Keratinocyte (primary cell): ENCODE measurements at regions not wholly inside any gene's neighbourhood (a gene's known extent, or its start where the extent isn't known, plus 50 kb on each side); places are given as distances from the start of the nearest gene placed in this dataset.

Experiments
- DNase-seq: peaks from one replicate; pipeline ENCODE4 v3.0.0-alpha.2; 2011; ENCODE audit warnings: low read depth, missing footprints, low spot score
- FAIRE-seq: peaks from 2 replicates; lab custom pipeline; 2011; peaks lifted over from hg19 to GRCh38; lab: Jason Lieb, UNC
- H2AFZ ChIP-seq: 2 replicates; pipeline ENCODE4 v1.6.0; 2012; ENCODE audit warnings: low read length, control low read depth, inconsistent platforms; ENCODE audit not compliant: control insufficient read depth
- H3K27ac ChIP-seq: 2 replicates; pipeline ENCODE4 v1.5.1; 2011; ENCODE audit warnings: low read length; ENCODE audit not compliant: control insufficient read depth, insufficient read depth
- H3K27me3 ChIP-seq: 3 replicates; pipeline ENCODE4 v1.6.0; 2011; ENCODE audit warnings: low read length; ENCODE audit not compliant: control insufficient read depth, insufficient read depth; ENCODE audit errors: extremely low read depth
- H3K36me3 ChIP-seq, 2 experiments: 2 replicates in 1 of 2; 3 replicates in 1 of 2; pipeline ENCODE4 v1.5.1; 2011; ENCODE audit warnings: low read length in 2 of 2, mild to moderate bottlenecking in 1 of 2; ENCODE audit not compliant: control insufficient read depth in 2 of 2, insufficient read depth in 2 of 2; ENCODE audit errors: extremely low read depth in 1 of 2
- H3K4me1 ChIP-seq: 3 replicates; pipeline ENCODE4 v1.5.1; 2011; ENCODE audit warnings: low read length; ENCODE audit not compliant: control insufficient read depth, insufficient read depth; ENCODE audit errors: extremely low read depth
- H3K4me2 ChIP-seq: 3 replicates; pipeline ENCODE4 v1.6.0; 2011; ENCODE audit warnings: low read depth, low read length; ENCODE audit not compliant: control insufficient read depth, insufficient read depth; ENCODE audit errors: extremely low read depth
- H3K4me3 ChIP-seq, 3 experiments: fragments of 200-600 bp in 1 of 3; sonication (generic) in 1 of 3; 2 replicates in 2 of 3; 3 replicates in 1 of 3; pipeline ENCODE4 v1.5.1; 2011 to 2016; ENCODE audit warnings: low read length in 3 of 3, mild to moderate bottlenecking in 3 of 3, control low read depth in 2 of 3, inconsistent platforms in 1 of 3, low read depth in 1 of 3, mixed read lengths in 1 of 3, mixed run types in 1 of 3, moderate library complexity in 1 of 3; ENCODE audit not compliant: control insufficient read depth in 2 of 3, insufficient read depth in 2 of 3; ENCODE audit errors: extremely low read depth in 1 of 3
- H3K79me2 ChIP-seq: 2 replicates; pipeline ENCODE4 v1.6.0; 2012; ENCODE audit warnings: low read length; ENCODE audit not compliant: control insufficient read depth, insufficient read depth
- H3K9ac ChIP-seq: 3 replicates; pipeline ENCODE4 v1.6.0; 2011; ENCODE audit warnings: low read length; ENCODE audit not compliant: control insufficient read depth, insufficient read depth; ENCODE audit errors: extremely low read depth
- H3K9me1 ChIP-seq: 3 replicates; pipeline ENCODE4 v1.6.0; 2011; ENCODE audit warnings: low read length; ENCODE audit not compliant: control insufficient read depth, insufficient read depth; ENCODE audit errors: extremely low read depth
- H3K9me3 ChIP-seq: 2 replicates; pipeline ENCODE4 v1.5.1; 2012; ENCODE audit warnings: low read depth, low read length; ENCODE audit not compliant: control insufficient read depth
- H4K20me1 ChIP-seq: 3 replicates; pipeline ENCODE4 v1.6.0; 2011; ENCODE audit warnings: low read length; ENCODE audit not compliant: control insufficient read depth, insufficient read depth; ENCODE audit errors: extremely low read depth
- CTCF ChIP-seq, 3 experiments: IDR thresholded peaks in 1 of 3; conservative IDR thresholded peaks in 1 of 3; optimal IDR thresholded peaks in 1 of 3; 2 replicates in 2 of 3; 3 replicates in 1 of 3; pipeline versions ENCODE3 to v1.5.1; 2011; ENCODE audit warnings: low read length in 3 of 3, mild to moderate bottlenecking in 3 of 3, moderate library complexity in 2 of 3, control low read depth in 1 of 3, inconsistent platforms in 1 of 3; ENCODE audit not compliant: insufficient read depth in 2 of 3; ENCODE audit errors: extremely low read depth in 1 of 3
- EZH2 ChIP-seq: IDR thresholded peaks from one replicate; pipeline ENCODE4 v1.6.1; 2012; ENCODE audit warnings: inconsistent platforms, mild to moderate bottlenecking, low read length, moderate library complexity
- dilution Hi-C: fragments of 300-500 bp; cut with MboI; formaldehyde crosslinking; loops from one replicate; pipeline ENCODE4 v1.7.0; 2020; ENCODE audit warnings: low sequenced_read_pairs; ENCODE audit not compliant: extremely low pct_ligation_motif_present

- Histone ChIP-seq H3K36me3 (no peaks in the 10 kb centered on the region), H3K4me2 (no peak overlapping the region), H3K4me1 (no peaks in the 10 kb centered on the region), H3K9me3 (no peaks in the 10 kb centered on the region), H2AFZ (no peak overlapping the region), H3K9ac (no peak overlapping the region), H3K27ac (no peak overlapping the region), H4K20me1 (no peaks in the 10 kb centered on the region), H3K9me1 (no peaks in the 10 kb centered on the region), H3K27me3 (no peaks in the 10 kb centered on the region), H3K4me3 (no peak overlapping the region), H3K79me2 (no peaks in the 10 kb centered on the region)
- DNase-seq, result no peak
- no peak for TF ChIP-seq EZH2
- TF ChIP-seq CTCF (optimal IDR thresholded peaks at IDR 0.05 in 1 of 3, IDR thresholded peaks at IDR 0.05 in 1 of 3, conservative IDR thresholded peaks at IDR 0.05 in 1 of 3; ENCODE audit: extremely low read depth in 1 of 3, insufficient read depth in 2 of 3, low read length in 3 of 3), result no peak
- dilution Hi-C loops, result no loop called here
- peak; percentile 26 for FAIRE-seq
Measured at GRCh38 chr7:18370633-18371032, 124.9 kb upstream of the HDAC9 start.

- H3K9me1 ChIP-seq, result no peaks in the 10 kb centered on the region
- no peaks in the 10 kb centered on the region for H3K4me1 ChIP-seq
- peak; percentile 51 for FAIRE-seq
- H3K79me2 ChIP-seq, result no peaks in the 10 kb centered on the region
- H3K27ac ChIP-seq, result no peak overlapping the region
- no peaks in the 10 kb centered on the region for H3K9me3 ChIP-seq
- H3K4me3 ChIP-seq, result no peak overlapping the region
- TF ChIP-seq EZH2, result no peak
- no peak for TF ChIP-seq CTCF (optimal IDR thresholded peaks at IDR 0.05 in 1 of 3, IDR thresholded peaks at IDR 0.05 in 1 of 3, conservative IDR thresholded peaks at IDR 0.05 in 1 of 3; ENCODE audit: extremely low read depth in 1 of 3, insufficient read depth in 2 of 3, low read length in 3 of 3)
- no peaks in the 10 kb centered on the region for H3K36me3 ChIP-seq
- dilution Hi-C loops, result no loop called here
- H3K27me3 ChIP-seq, result no peaks in the 10 kb centered on the region
- no peak for DNase-seq
- no peaks in the 10 kb centered on the region for H4K20me1 ChIP-seq
- no peak overlapping the region for H3K4me2 ChIP-seq
- no peak overlapping the region for H3K9ac ChIP-seq
- no peak overlapping the region for H2AFZ ChIP-seq
Measured at GRCh38 chr7:18378989-18379605, 116.5 kb upstream of the HDAC9 start.
